HG02610 (cell line): ENCODE measurements at regions not wholly inside any gene's neighbourhood (a gene's known extent, or its start where the extent isn't known, plus 50 kb on each side); places are given as distances from the start of the nearest gene placed in this dataset.
"Not testable (repeated sequence)": the region's sequence is repeated elsewhere in the genome, so short reads cannot be mapped to it uniquely, and the experiment has no call there.

Experiments used
- ATAC-seq: cut with Tn5 transposase; IDR thresholded peaks from one replicate; pipeline ENCODE4 v1.9.1; 2021; ENCODE audit warnings: mild to moderate bottlenecking, moderate library complexity; ENCODE audit not compliant: unreplicated experiment

DNA sequence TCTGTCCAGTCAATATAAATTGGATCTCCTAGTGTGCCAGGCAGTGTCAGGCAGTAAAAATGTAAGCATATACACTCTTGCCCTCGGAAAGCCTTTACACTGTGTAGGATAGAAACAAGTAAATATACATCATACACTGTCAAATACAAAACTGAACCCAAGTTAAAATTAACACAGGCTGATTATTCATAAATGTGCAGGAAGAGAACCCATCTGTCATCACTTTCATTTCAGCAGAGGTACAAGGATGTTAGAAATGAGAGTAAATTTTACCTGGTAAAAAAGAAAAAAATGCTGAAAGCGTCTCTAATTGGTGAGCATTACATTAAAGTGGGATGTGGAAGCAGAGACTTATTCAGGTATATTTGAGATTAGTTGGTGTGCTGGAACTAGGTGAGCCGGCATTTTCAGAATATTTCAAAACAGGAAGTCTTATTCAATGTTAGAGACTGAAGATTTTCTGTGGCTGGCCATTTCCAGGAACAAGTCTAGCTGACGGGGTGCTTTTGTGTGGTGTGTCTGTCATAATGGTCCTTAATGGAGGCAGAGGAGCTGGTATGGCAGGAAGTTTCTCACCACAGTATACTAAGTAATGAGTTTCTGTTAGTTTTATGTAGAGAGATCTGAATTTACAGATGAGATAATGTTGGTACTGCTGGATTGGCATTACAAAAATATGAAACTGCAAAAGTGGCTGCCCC, 192.6 kb downstream of the CASP12 start:
- peak; percentile 99 for ATAC-seq

DNA sequence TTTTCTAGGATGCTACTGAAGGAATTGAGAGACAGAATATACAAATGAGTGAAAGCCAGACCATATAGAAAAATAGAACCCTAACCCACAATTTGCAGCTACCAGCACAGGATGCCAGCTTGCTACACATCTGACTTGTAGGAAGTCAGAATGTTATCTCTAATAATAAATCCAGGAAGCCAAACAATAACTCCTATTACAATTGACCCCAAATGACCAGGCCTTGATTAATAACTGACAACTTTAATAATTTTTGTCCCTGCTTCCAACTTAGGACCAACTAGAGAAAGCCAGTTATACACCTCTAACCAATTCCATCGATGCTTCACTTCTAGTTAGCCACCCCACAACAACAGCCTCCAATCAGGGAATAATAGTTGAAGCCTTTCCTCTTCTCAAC, 193.4 kb downstream of the CASP12 start:
- ATAC-seq = no peak

DNA sequence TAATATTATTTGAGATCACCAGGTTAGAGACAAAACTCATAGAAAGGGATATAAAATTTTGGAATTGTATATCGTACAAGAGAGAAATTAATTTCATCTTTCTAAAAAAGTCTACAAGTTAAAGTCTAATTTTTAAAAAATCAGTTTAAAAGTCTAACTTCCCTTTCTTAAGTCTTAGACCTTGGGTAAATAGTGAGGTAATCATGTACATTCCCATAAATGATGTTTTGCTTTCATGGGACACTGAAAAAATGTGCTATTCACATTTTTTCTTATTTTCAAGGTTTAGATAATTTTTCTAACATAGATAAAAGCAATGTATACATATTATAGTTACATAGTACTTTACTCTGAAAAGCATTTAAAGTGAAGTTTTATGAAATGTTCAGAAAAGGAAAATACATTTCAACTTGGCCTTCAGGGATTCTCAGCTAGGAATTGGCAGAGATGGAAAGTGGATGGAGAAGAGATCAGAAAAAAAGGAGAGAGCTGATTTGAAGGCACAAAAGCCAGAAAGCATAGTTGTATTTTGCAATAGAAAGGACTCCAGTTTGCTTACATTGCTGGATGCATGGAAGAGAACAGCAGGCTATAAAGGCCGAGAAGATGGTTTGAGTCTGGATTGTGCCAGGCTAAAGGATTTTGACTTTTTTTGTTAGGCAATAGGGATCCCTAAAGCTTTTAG, 194.0 kb downstream of the CASP12 start:
- ATAC-seq = no peak

DNA sequence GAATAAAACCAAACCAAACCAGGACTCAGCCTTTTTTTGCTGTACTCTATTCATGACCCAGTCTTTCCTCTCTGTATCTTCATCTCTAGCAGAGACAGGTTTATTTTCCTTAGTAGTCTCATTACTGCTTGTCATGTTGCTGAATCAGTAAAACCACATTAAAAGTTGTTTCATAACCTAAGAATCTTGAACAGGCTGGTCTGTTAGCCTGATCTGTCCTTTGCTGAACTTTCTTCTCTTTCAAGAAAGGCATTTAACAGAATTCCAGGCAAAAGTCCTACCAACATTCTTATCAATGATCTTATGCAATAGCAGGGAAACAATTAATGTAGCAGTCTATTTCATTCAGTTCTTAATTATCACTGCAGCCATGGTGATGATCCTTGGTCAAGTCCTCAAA, 197.7 kb downstream of the CASP12 start:
- no peak for ATAC-seq

DNA sequence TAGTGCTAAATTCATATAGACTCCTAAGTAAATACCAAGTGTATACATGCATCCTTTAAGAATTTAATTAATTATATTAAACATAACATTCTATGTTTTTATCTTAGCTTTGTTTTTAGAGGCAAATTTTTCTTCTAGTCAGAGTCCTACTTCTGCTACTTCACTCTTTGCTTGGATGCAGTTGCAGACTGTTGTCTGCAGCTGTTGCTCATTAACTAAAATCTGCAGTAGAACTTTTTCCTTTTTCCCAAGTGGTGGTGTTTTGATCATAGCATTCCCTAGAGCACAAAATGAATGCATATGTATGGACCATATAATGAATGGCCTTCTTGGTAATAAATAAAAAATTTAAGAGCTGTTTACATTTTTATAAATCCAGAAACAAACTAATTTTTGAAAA, 198.3 kb downstream of the CASP12 start:
- ATAC-seq = no peak

DNA sequence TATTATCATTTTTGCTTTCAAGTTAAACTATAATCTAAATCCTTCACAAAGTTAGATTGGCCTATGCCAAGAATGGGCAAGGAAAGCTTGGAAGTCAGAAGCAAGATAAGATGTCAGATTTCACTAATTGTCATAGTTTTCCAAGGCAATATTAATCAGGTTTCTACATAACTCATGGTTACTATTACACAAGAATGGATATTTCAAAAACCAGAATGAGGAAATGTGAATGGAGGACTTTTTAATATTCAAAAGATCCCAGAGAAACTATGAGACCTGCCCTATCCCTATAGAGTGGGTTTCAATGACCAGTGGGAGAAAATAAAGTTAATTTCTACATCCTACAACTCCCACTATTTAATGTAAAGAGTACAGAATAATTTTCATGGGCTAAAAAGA, 203.2 kb downstream of the CASP12 start:
- ATAC-seq = no peak

DNA sequence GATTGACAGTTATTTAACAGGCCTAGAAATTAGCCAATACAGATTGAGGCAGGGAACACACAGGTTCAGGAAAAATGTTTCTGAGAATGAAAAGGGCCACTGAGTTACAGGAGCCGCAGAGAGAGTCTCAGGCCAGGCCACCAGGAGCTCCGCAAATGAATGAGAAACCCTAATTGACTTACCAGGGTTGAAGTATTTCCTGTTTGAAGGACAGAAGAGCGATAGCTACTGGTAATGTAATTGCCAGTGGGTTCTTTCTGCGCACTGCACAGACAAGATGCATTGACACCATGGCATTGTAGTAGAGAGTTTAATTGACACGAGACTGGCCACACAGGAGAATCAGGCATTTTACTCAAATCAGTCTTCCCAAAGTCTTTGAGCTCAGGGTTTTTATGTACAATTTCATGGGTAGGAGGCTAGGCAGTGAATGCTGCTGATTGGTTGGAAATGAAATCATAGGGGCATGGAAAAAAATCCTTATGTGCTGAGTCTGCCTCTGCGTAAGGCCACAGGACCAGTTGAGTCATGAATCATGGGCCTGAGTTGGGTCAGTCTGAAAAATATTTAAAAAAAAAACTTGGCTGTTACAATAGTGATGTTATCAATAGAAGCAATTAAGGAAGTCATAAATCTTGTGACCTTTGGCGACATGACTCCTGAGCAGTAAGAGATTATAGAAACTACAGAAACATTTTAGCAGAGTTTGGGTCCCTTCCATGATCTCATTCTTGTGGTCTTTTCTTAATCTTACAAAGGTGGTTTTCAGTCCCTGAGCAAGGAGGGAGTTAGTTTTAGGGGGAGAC, 203.8 kb downstream of the CASP12 start:
- no peak for ATAC-seq

DNA sequence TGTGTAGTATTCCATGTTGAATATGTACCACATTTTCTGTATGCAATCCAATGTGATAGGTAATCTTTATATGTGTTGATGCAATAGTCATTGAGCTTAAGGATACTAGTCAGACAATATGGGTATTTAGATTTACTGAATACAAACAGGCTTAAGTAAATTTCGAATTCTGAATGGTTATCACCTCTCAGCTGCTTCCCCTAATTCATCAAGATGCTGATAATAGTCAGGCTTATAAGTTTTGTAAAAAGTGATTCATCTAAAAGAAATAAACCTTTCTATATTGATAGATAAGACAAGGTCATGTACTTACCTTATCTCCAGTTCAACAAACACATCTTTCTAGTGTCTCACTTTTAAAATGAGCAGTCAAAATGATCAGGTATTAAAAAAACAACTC, 205.5 kb downstream of the CASP12 start:
- ATAC-seq = no peak

DNA sequence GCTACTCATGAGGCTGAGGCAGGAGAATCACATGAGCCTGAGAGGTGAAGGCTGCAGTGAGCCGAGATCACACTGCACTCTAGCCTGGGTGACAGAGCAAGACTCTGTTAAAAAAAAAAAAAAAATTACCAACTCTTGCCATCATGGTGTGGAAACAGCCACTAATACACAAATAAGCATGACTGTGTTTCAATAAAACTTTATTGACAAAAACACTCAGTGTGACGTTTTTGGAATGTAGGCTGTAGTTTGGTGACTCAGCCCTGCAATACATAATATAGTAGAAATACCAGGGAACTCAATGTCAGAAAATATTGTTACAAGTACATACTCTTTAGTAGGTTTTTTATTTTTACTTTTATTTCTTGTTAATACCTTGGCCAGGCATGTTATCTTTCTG, 207.1 kb downstream of the CASP12 start:
- no peak for ATAC-seq

DNA sequence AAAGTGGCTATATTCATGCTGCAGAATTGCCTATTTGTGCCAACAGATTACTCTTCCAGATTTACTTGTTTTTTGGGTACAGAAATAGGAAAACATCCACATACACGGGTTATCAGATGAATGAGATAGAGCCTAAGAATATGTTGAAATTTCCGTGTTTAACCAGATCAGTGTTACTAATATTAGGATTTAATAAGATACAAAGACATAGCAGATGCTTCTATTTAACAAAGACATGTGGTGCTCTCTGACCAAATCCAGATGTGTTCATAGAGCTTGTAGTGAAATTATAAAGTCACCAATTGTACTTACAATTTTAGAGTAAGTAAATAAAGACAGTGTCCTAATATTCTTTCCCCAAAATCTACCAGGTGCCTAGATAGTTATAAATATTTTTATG, 208.0 kb downstream of the CASP12 start:
- no peak for ATAC-seq

DNA sequence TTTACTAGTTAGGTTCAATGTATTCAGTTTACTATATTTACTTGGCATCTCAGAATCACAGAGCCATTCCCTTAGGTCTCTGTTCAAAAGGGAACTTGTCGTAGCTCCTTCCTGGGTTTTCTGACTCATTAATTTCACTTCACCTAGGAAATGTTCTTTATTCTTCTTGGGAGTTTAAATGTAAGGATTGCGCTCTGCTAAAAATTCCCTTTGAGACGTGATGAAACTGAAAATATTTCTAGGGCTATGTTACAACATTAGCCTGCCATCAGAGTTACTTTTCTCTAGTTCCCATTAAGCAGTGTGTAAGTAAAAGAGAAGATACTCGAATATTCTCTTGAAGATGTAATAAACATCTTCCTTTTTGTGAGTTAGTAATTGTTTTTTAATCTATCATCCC, 209.5 kb downstream of the CASP12 start:
- no peak for ATAC-seq

DNA sequence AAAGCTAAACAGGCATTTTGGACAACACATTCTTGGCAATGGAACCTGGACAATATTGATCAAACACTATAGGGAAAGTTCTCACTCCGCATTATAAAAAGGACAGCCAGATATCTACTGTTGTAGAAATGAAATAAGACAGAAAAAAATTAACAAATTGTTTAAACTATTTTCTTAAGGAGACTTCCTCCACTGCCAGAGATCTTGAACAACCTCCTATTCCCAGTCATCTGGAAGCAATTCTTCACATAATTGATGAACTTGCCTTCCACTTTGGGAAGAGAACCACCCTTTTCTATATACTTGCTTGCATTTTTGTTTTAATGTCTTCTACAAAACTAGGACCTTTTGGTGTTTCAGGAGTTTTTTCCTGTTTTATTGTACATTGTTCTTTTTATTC, 216.1 kb downstream of the CASP12 start:
- ATAC-seq = no peak

DNA sequence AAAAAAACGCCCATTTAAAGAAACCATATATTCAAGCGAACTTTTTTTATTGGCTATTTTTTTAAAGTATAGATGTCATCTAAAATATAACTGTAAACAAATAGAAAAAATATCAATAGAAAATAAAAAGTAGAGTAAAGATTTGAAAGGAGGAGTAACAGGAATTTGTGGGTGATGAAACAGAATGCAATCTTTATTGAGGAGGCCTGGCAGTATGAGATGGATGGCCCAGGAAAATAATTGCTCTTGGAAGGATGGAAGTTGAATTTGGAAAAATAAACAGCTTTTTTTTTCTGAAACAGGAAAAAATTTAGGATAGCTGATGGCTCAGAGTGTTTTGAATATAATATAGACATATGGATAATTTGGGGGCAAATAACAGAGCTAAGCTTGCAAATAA, 219.0 kb downstream of the CASP12 start:
- no peak for ATAC-seq

DNA sequence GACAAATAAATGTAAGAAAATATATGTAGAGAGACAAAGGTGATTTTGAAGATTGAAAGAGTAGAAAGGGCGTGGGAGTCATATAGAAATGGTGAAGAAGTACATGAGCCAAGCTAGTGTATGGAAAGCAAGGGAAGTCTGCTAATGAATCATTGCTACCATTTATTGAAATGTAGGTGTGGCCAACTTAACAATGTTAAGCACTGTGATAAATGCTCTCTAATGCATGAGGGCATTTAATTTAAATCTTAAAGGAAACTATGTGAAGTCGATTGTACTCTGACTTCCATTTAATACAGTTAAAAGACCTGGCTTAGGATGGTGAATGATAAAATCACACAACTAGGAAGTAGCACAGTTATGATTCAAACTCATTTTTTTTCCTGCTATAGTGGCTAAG, 219.9 kb downstream of the CASP12 start:
- no peak for ATAC-seq

DNA sequence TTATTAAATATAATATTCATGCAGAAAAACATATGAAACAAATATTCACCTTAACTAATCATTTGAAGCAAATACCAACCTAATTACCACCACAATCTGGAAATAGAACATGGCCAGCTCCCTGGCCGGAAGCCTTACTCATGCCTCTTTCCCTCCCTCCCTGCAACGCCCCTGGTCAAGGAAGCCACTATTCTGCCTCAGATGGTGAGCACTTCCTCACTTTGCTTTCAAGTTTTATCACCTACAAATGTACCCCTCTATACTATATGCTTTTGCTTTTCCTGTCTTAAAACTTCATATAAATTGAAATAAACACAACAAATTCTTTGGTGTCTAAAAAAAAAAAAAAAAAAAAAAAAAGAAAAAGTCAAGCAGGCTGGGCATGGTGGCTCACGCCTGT, 221.2 kb downstream of the CASP12 start:
- ATAC-seq = not testable (repeated sequence)

DNA sequence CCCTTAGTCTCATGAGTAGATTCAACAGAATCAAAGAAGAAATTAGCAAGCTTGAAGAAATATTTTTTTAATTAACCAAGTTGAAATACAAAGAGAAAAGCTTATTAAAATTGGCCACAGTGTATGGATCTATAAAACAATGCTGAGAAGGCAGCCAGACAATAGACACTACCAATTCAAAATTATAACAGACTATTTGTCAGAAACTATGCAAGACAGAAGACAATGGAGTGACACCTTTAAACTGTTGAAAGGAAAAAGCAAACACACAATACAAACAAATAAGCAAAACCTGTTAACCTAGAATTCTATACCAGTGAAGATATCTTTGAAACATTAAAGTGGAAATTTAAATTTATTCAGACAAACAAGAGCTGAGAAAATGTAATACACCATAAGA, 225.4 kb downstream of the CASP12 start:
- ATAC-seq = no peak

DNA sequence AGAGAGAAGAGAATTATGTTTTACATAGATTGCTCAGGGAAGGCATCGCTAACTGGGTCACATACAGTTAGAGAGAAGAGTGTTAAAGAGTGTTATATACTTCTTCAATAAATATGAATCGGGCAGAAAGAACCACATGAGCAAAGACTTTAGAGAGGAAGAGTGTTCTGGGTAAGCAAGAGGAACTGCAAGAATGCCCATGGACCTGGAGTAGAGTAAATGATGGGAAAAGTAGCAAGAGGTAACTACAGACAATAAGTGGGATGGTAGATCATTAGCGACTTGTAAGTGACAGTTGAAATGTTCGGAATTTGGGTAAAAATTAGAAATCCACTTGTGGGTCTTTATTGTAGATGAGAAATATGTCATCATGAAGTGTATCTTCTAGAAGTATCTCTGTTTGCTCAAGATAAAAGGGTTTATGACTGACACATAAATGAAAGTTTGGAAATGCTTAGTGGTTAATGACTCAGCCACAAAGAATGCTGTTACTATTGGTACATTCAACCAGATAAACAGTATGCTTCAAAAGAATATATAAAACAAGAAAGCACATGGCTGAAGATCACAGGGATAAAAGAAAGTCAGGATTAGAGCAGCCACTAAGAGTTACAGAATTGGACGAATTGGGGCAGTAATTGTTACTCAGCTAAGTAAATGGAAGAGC, 229.3 kb downstream of the CASP12 start:
- no peak for ATAC-seq

DNA sequence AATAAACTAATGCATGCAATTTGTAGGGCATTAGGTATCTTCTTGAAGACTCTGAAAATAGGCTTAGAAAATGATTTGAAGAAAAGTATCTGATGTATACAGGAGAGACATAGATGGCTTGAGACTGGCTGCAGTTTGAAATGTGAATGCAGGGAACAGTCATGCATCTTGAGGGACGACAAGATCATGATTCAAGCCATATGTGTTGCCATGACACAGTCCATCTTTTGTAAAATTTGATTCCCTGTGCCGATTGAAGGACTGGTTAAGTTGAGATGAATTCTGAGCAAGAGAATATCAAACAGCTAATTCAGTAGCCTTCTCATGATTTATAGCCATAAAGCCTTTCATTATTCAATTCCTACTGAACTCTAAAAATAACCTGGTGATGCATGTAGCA, 231.6 kb downstream of the CASP12 start:
- ATAC-seq = no peak

DNA sequence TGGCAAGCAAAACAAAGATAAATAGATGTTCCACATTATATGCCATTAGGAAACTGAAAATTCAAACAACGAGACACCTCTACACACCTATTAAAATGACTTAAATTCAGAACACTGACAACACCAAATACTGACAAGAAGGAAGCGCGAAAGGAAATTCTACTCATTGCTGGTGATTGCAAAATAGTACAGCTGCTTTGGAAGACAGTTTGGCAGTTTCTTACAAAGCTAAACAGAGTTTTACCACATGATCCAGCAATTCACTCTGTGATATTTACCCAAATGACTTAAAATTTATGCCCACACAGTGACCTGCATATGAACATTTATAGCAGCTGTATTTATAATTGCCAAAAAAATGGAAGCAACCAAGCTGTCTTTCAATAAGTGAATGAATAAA, 232.6 kb downstream of the CASP12 start:
- ATAC-seq = no peak

DNA sequence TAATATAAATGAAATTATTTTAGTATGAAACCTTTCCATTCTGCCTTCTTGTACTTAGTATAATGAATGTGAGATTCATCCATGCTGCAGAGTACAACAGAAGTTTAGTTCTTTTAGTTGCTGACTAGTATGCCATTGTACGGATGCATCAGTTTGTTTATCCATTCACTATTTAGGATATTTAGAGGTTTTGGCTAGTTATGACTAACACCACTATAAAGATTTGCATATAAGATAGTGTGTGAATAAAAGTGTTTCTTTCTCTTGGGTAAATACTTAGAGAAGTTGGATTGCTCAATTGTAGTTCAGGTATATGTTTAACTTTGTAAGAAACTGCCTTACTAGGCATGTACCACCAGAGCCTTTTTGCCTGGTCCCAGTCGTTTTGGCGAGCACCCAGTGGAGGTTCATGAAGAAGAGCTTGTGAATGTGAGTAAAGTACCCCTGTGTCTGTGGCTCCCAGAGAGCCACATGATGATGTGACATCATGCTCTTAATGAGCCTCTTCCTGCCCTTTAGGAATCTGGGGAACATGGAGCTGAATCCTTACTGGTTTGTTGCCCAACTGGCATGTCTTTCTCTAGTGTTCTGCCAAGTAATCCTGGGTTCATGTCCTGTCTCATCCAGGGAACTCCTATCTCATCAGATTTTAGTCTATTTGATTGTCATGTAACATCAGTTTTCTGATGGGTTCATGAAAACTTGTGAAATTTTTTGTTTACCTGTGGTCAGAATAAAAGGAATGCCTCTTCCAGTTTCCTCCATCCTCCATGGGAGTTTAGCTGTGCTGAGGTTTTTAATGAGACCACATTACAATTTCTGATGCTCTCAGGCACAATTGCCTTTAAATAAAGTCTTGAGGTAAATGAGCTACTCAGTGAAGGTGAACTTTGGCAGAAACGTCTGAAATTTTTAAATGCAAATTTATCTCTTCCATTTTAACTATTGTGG, 234.8 kb downstream of the CASP12 start:
- no peak for ATAC-seq
